ENCODE measurements at regions not wholly inside any gene's neighbourhood (a gene's known extent, or its start where the extent isn't known, plus 50 kb on each side); places are given as distances from the start of the nearest gene placed in this dataset.

DNA sequence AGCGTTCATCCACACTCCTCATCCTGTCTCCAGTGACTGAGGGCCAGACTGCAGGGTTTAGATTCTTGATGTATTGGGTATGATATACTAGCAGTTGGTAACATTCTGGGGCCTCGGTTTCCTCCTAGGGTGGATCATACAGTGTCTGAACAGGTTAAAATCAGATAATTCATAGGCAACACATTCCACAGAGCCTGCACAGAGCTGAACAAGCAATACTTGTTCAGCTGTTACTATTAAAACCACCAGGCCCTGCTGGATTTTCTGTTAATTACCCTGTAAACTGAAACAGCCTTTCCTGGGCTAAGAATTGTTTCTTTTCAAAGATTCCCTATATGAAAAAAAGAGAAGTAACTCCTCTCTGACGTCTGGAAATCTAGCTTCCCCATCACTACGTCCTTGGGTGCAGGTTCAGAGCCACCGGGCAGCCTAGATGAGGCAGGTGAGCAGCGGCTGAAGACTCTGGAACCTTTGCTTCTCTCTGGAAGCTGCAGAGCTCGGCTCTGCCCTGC, 1313.5 kb upstream of the WWC1 start:
- no peak for DNase-seq

DNA sequence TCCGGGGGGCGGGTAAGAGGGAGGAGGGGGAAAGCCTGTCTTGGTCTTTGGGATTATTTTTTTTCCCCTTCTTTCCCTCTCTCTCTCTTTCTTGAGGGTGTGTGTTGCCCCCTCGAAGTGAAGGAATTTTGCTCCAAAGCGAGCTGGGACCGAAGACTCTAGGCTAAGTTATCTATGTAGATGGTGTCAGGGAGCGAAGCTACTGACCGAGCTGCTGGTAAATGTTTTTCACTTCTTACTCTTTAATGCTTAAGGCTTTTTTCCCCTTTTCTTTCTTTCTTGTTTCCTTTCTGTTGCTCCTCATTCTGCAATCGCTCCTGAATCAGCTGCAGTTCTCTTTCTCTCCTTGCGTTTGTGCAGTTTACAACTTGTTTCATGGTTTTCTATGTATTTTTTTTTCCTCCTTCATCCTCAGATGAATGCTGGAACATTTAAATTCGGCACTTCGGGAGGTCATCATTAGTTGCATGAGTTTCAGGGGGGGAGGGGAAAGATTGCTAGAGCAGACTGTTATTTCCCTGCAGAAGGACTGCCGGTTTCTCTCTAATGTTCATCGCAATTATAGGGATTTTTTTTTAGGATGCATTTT, 1312.0 kb upstream of the WWC1 start:
- DNase-seq: no peak

DNA sequence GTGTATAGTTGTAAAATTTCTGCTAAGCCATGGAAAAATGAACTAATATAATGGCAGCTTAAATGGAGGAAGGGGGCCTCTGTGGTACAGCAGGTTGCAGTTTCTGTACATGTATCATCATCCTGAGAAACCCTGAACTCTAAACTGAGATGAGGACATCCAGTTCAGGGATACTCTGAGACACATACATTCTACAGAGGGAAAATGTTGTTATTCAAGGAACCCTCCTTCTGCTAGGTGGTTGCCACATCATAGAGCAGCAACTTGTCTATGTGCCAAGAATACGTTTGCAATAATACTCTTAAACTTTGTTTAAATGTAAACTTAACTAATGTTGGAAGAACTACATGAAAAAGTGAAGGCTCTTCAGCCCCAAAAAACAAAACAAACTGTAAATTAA, 1310.8 kb upstream of the WWC1 start:
- no peak for DNase-seq

DNA sequence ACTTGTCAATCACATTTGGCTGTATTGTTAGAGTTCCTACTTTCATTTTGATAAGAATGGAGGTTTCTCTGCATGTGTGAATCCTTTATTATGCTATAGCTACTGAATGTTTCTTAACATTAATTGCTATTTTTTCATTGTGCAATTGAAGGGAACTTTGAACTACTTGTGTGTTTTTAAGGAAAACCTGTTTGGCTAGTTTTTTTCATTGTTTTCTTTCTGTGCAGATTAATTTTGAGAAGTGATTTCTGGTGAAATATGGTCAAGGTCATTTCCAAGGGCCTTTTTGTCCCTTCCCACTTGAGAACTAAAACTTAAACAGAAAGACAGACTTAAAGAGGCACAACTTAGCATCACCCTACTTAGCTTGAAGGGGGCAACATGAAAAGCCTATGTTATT, 1309.2 kb upstream of the WWC1 start:
- DNase-seq: no peak

DNA sequence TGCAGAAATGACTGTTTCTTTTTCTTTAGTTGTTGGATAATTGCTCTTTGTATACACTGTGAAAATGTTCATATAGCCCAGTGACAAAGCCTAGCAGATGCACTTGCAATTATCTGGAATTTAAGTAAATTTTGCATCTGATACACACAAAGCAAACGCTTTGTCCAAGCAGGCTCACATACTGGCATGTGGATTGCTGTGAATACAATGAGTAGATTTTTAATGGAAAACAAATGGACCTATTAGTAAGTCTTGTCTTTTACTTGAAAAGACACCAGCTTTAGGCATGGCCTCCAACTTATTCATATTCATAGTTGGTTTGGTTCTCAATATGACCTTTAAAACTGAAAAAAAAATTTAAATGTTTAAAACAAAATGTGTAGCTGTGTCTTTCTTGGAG, 1299.8 kb upstream of the WWC1 start:
- DNase-seq: no peak

DNA sequence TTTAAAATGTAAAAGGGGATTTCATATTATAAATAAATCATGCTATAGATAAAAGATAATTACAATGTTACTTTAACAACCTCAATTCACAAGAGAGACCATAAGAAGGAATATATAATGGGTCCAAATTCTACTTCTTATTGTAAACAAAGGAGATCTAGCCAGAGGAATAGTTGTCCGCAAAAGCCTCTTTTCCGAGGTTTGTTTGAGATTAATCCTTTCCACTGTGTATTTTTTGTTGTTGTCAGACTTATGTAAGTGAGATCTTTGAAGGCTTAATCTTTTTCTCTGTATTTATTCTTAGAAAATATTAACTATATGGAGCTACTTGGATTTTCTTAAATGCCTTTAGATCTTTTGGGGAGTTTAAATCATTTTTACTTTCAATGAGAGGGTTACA, 1299.3 kb upstream of the WWC1 start:
- no peak for DNase-seq

DNA sequence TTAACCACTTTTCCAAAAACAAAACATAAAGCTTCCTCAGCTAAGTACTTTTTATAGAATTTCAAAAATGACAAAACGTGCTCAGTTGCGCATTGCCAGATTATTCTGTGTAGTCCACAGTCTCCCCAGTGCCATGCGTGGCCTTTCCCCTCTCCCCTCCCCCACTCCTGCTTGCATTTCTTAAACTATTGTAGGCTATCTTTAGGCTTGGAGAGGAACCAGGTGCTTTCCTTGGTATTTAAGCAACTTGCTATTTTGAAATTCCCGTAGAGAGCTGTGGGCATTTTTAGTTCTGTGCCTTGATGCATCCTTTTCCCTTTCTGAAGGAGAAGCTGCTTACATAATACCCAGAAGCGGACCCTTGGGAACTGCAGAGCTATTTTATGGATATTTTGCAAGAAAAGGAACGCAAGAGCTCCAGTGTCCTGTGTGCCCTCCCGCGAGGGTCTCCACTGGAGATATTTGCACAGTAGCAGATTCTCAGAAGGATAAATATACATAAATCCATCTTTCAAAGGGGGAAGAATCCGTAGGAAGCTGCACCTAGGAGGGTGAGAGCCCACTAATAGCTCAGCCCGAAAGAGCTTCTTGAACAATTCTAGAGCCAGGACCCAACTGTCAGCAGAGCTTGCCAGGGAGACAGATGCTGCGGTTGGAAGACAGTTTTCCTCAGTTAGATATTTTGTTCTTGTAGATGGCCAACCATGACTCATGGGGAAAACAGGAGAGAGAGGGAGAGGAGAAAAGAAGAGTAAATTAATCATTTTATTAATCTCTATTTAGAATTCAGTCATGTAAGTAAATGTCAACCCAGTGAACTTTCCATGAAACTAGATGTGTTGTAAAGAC, 1298.3 kb upstream of the WWC1 start:
- DNase-seq: no peak

DNA sequence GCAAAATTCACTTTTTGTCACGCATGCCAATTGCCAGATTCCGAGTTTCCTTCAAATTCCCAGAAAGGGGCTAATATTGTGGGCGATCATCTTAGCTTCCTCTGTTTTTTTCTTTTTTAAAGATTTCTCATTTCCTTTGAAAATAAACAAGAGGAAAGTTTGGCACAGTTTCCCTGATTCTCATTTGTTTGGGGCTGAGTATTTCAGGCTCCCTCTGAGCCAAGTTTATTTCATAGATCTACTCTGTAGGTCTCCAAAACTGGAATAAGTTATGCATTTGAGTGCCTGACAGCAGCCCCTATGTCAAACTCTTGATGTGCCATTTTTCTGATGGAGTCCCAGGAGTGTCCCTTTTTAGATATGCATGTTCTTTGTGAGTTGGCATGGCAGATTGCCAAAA, 1297.2 kb upstream of the WWC1 start:
- no peak for DNase-seq

DNA sequence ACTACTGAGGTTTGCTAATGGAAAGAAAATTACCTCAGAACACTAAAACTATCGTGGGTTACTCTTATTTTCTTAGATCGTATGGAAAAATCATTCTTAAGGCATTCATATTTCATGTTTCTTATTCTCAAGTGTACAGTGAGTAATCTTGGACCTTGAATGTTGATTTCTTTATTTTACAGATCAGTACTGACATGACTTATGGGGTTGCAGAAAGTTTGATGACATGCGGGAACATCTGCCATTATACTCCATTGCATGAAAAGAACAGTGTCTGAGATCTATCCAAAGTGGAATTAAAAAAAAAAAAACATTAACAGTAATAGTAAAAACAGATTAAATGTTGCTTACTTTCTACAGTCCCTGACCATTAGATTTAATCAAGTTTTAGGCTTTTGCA, 1290.2 kb upstream of the WWC1 start:
- DNase-seq: no peak

DNA sequence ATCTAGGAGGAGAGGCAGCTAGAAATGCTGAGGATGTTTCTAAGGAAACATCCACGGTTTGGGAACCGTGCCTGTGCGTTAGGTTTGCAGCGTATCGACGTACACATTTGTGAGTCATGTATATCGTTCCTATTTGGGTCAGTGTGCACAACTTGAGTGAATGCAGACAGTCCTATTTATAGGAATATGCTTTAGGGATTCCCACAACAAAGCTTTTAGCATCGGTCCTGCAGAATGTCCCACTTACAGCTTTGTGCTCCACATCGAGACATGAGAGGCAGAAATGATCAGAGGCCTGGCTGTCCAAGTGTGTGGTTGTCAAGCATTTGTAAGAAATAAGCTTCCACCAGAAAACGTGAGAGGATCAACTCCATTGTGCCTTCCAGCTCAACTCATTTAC, 1282.7 kb upstream of the WWC1 start:
- no peak for DNase-seq

DNA sequence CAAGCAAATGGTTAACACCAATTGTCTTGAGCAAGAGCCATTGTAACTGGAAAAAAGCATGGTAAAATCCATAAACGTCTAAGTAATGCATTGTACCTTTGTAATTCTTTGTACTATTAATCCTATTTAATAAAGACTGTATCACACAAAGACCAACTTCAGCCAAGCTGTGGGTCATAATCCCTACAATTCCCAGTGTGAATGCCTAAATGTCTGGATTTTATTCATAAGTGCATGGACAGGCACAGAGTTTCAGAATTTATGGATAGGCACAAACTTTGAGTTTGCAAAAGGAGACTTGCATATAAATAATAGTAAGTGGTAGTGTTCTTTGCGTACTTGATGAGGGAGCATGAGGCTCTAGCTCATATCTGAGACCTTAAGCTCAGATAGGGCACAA, 1280.2 kb upstream of the WWC1 start:
- no peak for DNase-seq

DNA sequence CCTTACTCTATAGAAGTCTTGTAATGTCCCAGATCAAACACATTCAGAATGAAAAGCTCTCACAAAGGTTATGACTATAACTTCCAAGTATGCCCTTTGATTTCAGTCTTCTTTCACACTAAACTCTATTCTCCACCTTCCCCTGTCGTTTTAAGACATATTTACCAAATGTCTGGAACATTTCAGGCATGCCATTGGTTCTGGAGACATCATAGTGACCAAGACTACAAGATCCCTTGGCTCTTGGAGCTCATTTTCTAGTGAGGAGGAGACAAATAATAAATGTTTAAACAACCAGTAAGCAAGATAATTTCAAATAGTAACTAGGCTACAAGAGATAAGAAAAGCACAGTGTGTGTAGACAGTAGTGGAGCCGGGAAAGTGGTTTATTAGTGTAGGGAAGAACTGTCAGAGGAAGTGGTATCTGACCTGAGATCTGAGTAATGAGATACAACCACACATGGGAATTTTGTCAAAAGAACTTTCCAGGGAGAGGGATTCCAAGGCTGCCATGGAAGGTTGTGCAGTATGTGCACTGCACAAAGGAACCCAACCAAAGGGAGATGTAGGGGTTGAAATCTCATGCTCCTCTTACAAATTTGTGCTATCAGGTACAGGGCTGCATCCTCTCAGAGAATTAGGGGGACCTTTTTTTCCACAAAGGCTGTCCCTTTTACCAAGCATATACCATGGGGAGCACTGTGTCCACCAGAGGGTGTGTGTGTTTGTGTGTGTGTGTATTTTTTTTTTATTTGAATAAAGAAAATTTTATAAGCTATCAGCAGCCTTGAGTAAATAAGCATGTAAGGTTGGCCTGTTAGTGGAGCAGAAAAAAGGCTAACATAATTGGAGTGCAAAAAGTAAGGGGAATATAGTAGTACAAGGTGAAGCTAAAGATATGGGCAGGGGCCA, 1279.1 kb upstream of the WWC1 start:
- DNase-seq: no peak

DNA sequence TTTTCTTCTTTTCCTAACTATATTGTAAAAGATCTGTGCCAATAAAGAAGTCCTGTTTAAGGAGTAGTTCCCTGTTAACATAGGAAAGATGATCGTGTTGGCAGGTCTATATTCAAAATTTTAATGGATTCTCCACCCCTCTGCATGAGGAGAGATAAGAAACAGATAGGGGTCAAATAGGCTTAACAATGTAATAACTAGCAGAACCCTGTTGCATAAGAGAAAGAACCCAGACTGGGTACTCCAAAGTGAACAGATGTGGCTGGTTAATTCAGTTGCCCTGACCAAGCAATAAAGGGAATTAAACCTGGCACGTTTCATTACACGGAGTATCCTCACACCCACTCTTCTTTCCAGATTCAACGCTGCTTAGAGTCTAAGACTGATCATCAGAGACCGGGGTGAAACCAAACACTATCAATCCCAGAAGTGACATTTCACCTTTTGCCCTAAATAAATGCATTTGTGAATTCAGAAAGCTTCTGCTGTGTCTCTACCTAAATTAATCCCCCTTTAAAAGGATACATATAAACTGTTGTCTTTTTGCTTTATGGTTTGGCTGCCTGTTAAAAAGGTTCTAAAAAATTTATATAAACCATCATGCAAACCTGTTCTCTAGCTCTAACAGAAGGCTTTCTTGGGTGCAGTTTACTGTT, 1276.9 kb upstream of the WWC1 start:
- DNase-seq: no peak

DNA sequence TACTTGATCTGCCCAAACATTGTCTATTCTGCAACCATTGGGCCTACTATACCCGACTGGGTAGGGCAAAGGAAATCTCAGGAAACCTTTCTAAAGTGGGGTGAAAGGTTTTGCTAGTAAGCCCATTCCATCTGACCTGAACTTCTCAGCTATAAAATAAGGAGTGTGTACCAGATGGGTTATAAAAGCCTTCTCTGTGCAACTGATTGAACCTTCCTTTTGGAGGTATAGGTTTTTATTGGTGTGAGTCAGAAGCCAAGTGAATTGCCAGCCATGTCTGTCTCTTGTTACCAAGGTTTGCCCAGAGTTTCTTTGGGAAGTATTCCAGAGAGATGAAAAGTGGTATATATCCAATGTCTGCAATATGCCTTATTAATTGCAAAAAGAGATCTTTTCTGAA, 1271.0 kb upstream of the WWC1 start:
- DNase-seq: no peak

DNA sequence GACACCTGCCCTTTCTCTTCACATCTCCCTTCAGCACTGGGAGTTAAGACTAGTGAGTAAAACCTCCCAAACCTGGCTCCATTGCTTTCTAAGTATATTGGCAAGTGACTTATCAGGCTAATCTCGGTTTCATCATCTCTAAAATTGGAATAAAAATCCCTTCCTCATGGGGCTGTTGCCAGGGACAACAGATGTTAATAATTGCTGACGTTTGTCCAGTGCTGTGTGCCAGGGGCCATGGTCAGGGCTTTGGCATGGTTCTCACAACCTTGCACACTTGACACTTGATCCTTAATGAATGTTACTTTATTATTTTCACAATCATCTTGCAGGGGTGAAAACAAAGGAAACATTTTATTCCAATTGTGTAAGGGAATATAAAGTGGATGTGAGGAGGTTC, 1262.0 kb upstream of the WWC1 start:
- no peak for DNase-seq

DNA sequence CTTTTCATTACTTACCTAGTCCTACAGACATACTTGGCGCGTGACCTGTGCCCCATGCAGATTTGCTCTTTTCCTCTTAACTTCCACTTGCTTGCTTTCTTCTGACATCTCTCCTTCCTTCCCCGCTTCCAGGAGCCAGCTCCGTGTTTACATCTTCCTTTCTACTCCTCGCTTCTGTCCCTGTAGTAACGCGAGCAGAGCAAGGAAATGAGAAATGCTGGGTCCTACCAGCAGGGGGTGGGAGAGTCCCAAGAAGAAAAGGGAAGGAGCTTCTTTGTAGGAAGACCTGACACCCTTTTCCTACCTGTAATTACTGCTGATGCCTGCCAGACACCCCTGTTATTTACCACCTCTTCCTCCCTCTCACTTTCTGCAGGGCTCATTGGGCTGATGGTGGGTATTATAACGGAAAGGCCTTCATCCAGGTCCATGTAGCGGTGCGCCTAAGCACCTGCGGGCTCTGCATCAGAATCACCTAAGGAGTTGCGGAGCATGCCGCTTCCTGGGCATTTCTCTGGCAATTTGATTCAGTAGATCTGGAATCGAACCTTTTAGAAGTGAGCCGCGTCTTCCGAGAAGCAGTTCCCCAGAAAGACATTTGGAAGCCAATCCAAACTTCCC, 1260.8 kb upstream of the WWC1 start:
- DNase-seq: peak; percentile 46

DNA sequence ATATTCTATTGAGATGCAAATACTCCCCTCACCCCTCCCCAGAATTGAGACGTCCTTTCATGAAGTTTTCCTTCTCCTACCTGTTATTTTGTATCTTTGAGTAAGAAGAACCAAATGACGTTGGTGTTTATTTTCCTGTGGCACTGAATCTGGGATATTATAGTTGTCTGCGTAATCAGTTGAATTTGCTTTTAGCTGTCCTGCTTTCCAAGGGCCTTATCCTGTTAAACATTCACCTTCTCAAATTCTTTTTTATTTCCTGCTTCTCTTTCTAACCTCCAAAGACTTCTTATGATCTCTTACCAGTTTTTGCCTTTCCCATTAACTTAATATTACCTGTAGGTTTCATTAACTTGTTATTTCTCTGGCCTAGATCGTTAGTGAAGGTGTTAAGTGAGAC, 1254.9 kb upstream of the WWC1 start:
- no peak for DNase-seq

DNA sequence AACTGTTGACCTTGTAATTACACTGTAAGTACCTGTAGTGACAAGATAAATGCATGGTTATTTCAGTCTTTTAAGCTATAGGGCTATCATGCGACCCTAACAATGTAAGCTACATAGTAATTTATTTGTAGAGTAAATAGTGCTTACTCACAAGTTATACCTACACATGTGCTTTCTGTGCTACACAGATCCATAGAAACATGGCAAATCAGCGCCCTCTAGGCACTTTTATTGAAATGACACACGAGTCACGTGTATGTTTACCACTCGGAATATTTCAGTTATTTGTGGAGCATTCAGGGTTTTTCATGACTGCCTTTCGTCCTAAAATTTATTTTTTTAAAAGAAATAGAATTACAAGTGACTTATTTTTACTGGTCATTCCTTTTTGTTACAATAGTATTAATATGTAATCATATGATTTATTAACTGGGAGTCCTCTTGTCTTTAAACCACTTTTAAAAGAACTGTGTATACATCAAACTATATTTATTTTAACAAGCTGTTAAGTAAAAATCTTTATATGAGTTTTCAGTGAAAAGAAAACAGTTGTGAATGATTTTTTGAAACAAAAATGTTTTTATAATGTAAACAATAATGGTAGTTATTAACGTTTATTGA, 1242.3 kb upstream of the WWC1 start:
- DNase-seq: peak; percentile 78

DNA sequence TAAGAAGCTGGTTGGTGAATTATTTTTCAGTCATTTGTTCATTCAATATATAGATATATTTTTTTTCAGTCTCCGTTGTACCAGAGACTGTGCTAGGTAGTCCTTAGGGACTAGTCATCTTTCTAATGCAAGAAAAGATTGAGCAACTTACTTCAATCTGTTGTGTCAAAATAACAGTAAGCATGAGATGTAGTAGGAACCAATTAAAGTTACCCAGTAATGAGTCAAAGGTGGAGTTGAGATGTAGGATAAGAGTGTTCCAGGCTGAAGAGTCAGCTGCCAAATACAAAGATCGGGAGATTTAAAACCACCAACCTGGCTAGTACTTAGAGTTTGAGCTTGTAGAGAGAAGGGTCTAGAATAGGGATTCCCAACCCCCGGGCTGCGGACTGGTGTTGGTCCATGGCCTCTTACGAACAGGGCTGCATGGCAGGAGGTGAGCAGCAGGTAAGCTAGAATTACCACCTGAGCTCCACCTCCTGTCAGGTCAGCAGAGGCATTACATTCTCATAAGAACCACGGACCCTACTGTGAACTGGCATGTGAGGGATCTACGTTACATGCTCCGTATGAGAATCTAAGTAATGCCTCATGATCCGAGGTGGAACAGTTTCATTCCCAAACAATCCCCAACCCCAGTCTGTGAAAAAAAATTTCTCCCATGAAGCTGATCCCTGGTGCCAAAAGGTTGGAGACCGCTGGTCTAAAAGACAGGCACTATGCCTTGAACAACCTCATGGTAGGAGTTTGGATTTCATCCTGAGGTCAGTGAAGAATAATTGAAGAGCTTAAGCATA, 1241.5 kb upstream of the WWC1 start:
- no peak for DNase-seq

DNA sequence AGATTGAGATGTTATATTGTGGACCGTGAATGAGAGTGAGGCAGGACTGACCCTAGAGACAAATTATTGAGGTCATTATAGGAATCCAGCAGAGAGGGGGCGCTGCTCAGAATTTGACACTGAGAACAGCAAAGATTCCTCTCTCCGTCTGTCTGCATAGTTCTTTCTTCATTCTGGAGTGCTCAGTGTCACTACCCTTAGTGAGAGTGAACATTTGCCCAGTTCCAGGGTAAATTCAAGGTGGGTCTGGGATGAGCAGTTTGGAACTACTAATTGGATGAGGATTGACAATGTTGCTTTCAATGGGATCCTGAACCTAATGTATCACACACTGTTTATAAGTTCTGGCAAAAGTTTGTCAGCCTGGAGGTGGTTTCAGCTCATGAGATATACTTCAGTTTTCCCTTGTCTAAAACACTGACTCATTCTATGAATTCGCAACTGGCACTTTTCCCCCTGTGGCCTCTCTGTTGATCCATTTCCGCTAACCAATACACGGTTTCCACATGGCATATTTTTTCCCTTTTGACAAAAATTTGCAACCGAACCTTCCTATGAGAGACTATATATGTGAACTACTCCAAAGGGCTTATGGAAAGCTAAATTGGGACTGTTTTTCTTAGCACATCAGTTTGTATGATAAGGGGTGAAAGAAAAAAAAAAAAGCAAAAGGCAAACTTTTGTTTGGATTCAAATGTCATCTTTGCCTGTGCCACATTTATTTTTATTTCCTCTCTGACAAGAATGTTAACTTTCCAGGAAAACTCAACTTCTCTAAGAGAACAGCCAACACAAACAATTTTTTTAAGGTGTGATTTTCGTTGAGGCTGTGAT, 1240.7 kb upstream of the WWC1 start:
- no peak for DNase-seq
